Astrocyte of the cerebellum (primary cell): ENCODE measurements at regions not wholly inside any gene's neighbourhood (a gene's known extent, or its start where the extent isn't known, plus 50 kb on each side); places are given as distances from the start of the nearest gene placed in this dataset.
A peak's percentile ranks its signal among the peaks of the same experiment; 100 is the strongest.

Experiments used
- DNase-seq: peaks from one replicate; pipeline ENCODE4 v3.0.0-alpha.2; 2011; ENCODE audit warnings: low read depth
- H3K4me3 ChIP-seq: 2 replicates; pipeline ENCODE4 v1.5.1; 2011; ENCODE audit warnings: mild to moderate bottlenecking, low read depth, low read length, moderate library complexity
- CTCF ChIP-seq: IDR thresholded peaks from 2 replicates; pipeline ENCODE4 v1.5.1; 2012; ENCODE audit warnings: low read length, low read depth, moderate library complexity, mild to moderate bottlenecking; ENCODE audit errors: missing control alignments
- in situ Hi-C: cut with HindIII; loops from 2 replicates; pipeline ENCODE4 v1.10.0; 2017; ENCODE audit warnings: low sequenced_read_pairs

- in situ Hi-C loops: no loop called here
- no peak for TF ChIP-seq CTCF
- peak; percentile 61 for DNase-seq
- no peak overlapping the region for H3K4me3 ChIP-seq
These were observed 314.1 kb upstream of the USP25 start for GRCh38 chr21:15415541-15416261.

GRCh38 chr21:15421441-15421881 lies 308.3 kb upstream of the USP25 start:
- in situ Hi-C loops: no loop called here
- TF ChIP-seq CTCF: no peak
- no peak overlapping the region for H3K4me3 ChIP-seq
- DNase-seq: no peak

- TF ChIP-seq CTCF: no peak
- no peak for DNase-seq
- no peak overlapping the region for H3K4me3 ChIP-seq
- in situ Hi-C loops: no loop called here
These were observed 307.8 kb upstream of the USP25 start for GRCh38 chr21:15421947-15422346.

- no peak for TF ChIP-seq CTCF
- DNase-seq: peak; percentile 92
- in situ Hi-C loops: no loop called here
These were observed 307.0 kb upstream of the USP25 start for GRCh38 chr21:15422783-15423182.

GRCh38 chr21:15423676-15424445 lies 305.9 kb upstream of the USP25 start:
- in situ Hi-C loops: no loop called here
- H3K4me3 ChIP-seq: no peak overlapping the region
- no peak for DNase-seq
- no peak for TF ChIP-seq CTCF

More at GRCh38 chr21:15422783-15423182, 307.0 kb upstream of the USP25 start:
- H3K4me3 ChIP-seq: no peak overlapping the region

GRCh38 chr21:15425049-15425448 lies 304.7 kb upstream of the USP25 start:
- in situ Hi-C loops: no loop called here
- H3K4me3 ChIP-seq: no peak overlapping the region
- no peak for TF ChIP-seq CTCF
- no peak for DNase-seq
